Neural progenitor cell (in vitro differentiated cells): ENCODE measurements at regions not wholly inside any gene's neighbourhood (a gene's known extent, or its start where the extent isn't known, plus 50 kb on each side); places are given as distances from the start of the nearest gene placed in this dataset.

ENCODE experiments used
- EZH2 ChIP-seq: fragments of 200-600 bp; sonication (generic); IDR thresholded peaks from 2 replicates; pipeline ENCODE4 v1.6.1; 2017; ENCODE audit warnings: antibody characterized with exemption, mild to moderate bottlenecking, moderate library complexity
- TF ChIP-seq, protein P1 (sequence below): fragments of 200-600 bp; sonication (generic); IDR thresholded peaks from 2 replicates; pipeline ENCODE4 v1.5.1; 2017; ENCODE audit warnings: antibody characterized with exemption, mild to moderate bottlenecking

DNA sequence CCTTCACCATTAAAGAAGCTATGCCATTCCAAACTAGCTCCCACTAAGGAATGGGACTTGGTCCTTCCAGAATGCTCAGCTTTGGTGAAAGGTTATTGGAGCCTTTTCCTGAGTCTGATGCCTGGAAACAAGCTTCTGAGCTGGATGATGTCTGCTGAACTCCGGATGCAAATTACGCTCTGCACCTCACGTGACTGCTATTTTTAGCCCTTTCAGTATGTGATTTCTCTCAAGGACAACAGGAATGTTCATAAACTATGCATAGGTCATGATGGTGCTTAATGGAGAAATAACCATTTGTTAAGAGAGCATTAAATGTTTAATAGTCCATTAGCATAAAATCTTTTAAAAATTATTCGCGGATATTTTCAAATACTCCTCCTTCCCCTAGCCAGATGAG lies 631.4 kb upstream of the KIRREL3 start:
- TF ChIP-seq, protein P1, sequence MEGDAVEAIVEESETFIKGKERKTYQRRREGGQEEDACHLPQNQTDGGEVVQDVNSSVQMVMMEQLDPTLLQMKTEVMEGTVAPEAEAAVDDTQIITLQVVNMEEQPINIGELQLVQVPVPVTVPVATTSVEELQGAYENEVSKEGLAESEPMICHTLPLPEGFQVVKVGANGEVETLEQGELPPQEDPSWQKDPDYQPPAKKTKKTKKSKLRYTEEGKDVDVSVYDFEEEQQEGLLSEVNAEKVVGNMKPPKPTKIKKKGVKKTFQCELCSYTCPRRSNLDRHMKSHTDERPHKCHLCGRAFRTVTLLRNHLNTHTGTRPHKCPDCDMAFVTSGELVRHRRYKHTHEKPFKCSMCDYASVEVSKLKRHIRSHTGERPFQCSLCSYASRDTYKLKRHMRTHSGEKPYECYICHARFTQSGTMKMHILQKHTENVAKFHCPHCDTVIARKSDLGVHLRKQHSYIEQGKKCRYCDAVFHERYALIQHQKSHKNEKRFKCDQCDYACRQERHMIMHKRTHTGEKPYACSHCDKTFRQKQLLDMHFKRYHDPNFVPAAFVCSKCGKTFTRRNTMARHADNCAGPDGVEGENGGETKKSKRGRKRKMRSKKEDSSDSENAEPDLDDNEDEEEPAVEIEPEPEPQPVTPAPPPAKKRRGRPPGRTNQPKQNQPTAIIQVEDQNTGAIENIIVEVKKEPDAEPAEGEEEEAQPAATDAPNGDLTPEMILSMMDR, result no peak
- TF ChIP-seq EZH2, result no peak
